OCI-LY7 (cell line): ENCODE measurements at regions not wholly inside any gene's neighbourhood (a gene's known extent, or its start where the extent isn't known, plus 50 kb on each side); places are given as distances from the start of the nearest gene placed in this dataset.

Experiments
- BruUV-seq: library from RNA; stranded (reverse); fragments of 400-500 nt; replicated peaks from 2 replicates; lab custom pipeline; 2021; lab: Mats Ljungman, UMichigan
- CTCF ChIA-PET: fragments of 300-600 bp; sonication (Branson Sonifier 250); formaldehyde crosslinking; loops from one replicate; lab custom pipeline; 2022; ENCODE audit warnings: antibody characterized with exemption; ENCODE audit not compliant: unreplicated experiment; lab: Charles Lee
- POLR2A ChIA-PET: fragments of 300-600 bp; sonication (Branson Sonifier 250); formaldehyde crosslinking; loops from one replicate; lab custom pipeline; 2022; ENCODE audit warnings: antibody characterized with exemption; lab: Charles Lee
- DNase-seq: peaks from one replicate; pipeline ENCODE4 v3.0.0-alpha.2; 2015; ENCODE audit warnings: low spot score
- H2AFZ ChIP-seq: fragments of 200-600 bp; sonication (generic), shearing (Covaris generic); 2 replicates; pipeline ENCODE4 v1.6.1; 2014; ENCODE audit warnings: mild to moderate bottlenecking, antibody characterized with exemption, low read length, moderate library complexity
- H3K27ac ChIP-seq: fragments of 200-600 bp; sonication (generic); 2 replicates; pipeline ENCODE4 v1.5.1; 2014; ENCODE audit warnings: mixed run types, low read depth, mild to moderate bottlenecking, moderate library complexity, low read length, inconsistent platforms; ENCODE audit not compliant: poor library complexity, severe bottlenecking
- H3K36me3 ChIP-seq: fragments of 200-600 bp; sonication (generic); 2 replicates; pipeline ENCODE4 v1.6.1; 2014; ENCODE audit warnings: mild to moderate bottlenecking, antibody characterized with exemption, low read length, moderate library complexity, mixed read lengths; ENCODE audit not compliant: insufficient read depth
- H3K4me1 ChIP-seq: fragments of 200-600 bp; sonication (generic); 2 replicates; pipeline ENCODE4 v1.5.1; 2014; ENCODE audit warnings: mild to moderate bottlenecking, low read length; ENCODE audit not compliant: insufficient read depth, poor library complexity, severe bottlenecking
- H3K4me2 ChIP-seq: fragments of 200-600 bp; sonication (generic); 2 replicates; pipeline ENCODE4 v1.6.1; 2014; ENCODE audit warnings: mild to moderate bottlenecking, low read length
- H3K4me3 ChIP-seq: fragments of 200-600 bp; sonication (generic); 2 replicates; pipeline ENCODE4 v1.5.1; 2014; ENCODE audit warnings: mild to moderate bottlenecking, low read depth, low read length; ENCODE audit not compliant: poor library complexity, severe bottlenecking
- H3K79me2 ChIP-seq: fragments of 200-600 bp; sonication (generic); 2 replicates; pipeline ENCODE4 v1.6.1; 2016; ENCODE audit warnings: low read depth, mild to moderate bottlenecking, low read length, moderate library complexity, mixed read lengths; ENCODE audit not compliant: insufficient read depth
- H3K9me2 ChIP-seq: fragments of 200-600 bp; sonication (generic); 2 replicates; pipeline ENCODE4 v1.6.1; 2016; ENCODE audit warnings: mild to moderate bottlenecking, low read length, mixed read lengths; ENCODE audit not compliant: insufficient read depth
- H3K9me3 ChIP-seq: fragments of 200-600 bp; sonication (generic); 2 replicates; pipeline ENCODE4 v1.6.1; 2014; ENCODE audit warnings: mild to moderate bottlenecking, mixed run types, low read length, mixed read lengths
- H4K20me1 ChIP-seq: fragments of 200-600 bp; sonication (generic); 2 replicates; pipeline ENCODE4 v1.6.1; 2014; ENCODE audit warnings: mild to moderate bottlenecking, antibody characterized with exemption, low read length, moderate library complexity, mixed read lengths; ENCODE audit not compliant: insufficient read depth
- EZH2phosphoT487 ChIP-seq: fragments of 200-600 bp; sonication (generic); IDR thresholded peaks from 2 replicates; pipeline ENCODE4 v1.6.1; 2018; ENCODE audit warnings: low read depth, borderline replicate concordance, mild to moderate bottlenecking, mixed run types, antibody characterized with exemption, low read length, moderate library complexity, mixed read lengths
- intact Hi-C: fragments of 100-400 bp; cut with micrococcal nuclease; formaldehyde crosslinking; loops from one replicate; pipeline ENCODE4 v1.10.0; 2022; ENCODE audit not compliant: unreplicated experiment
- TF ChIP-seq, protein P1 (sequence below): fragments of 200-600 bp; sonication (generic); conservative IDR thresholded peaks from 2 replicates; pipeline ENCODE4 v1.5.1; 2014; ENCODE audit warnings: mild to moderate bottlenecking, antibody characterized with exemption, low read length, moderate library complexity, mixed read lengths

DNA sequence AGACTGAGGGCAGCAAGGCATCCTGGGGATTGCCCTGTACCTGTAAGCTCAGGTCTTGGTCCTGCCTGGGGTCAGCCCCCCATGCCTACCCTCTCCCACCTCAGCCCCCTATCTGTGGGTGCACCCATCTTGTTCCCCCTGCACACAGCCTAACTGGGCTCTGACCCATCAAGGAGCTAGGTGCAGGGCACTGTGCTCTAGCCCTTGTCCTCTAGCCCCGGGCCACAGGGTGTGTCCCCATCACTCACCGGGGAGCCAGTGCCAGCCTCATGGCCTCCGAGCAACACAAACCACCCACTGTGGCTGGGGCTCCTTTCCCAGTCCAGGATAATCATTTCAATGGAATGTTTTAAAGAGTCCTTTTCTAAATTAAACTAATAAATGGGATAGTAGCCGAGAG, 293.9 kb upstream of the PLET1 start:
- intact Hi-C loops: loop anchor here (2.0 kb wide), 1 partner anchor 336 kb away; no protein-coding TSS in a partner anchor
- no TSS peak for BruUV-seq
- H4K20me1 ChIP-seq: no peaks in the 10 kb centered on the region
- H3K27ac ChIP-seq: no peak overlapping the region
- no peaks in the 10 kb centered on the region for H3K4me1 ChIP-seq
- ChIA-PET POLR2A (no interaction called here), CTCF (no interaction called here)
- DNase-seq: no peak
- no peak for TF ChIP-seq EZH2phosphoT487
- TF ChIP-seq, protein P1, sequence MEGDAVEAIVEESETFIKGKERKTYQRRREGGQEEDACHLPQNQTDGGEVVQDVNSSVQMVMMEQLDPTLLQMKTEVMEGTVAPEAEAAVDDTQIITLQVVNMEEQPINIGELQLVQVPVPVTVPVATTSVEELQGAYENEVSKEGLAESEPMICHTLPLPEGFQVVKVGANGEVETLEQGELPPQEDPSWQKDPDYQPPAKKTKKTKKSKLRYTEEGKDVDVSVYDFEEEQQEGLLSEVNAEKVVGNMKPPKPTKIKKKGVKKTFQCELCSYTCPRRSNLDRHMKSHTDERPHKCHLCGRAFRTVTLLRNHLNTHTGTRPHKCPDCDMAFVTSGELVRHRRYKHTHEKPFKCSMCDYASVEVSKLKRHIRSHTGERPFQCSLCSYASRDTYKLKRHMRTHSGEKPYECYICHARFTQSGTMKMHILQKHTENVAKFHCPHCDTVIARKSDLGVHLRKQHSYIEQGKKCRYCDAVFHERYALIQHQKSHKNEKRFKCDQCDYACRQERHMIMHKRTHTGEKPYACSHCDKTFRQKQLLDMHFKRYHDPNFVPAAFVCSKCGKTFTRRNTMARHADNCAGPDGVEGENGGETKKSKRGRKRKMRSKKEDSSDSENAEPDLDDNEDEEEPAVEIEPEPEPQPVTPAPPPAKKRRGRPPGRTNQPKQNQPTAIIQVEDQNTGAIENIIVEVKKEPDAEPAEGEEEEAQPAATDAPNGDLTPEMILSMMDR: no peak
- H3K4me3 ChIP-seq: no peak overlapping the region
- no peaks in the 10 kb centered on the region for H3K79me2 ChIP-seq
- H2AFZ ChIP-seq: no peak overlapping the region
- no peak overlapping the region for H3K4me2 ChIP-seq
- no peaks in the 10 kb centered on the region for H3K9me2 ChIP-seq
- no peaks in the 10 kb centered on the region for H3K9me3 ChIP-seq
- no peaks in the 10 kb centered on the region for H3K36me3 ChIP-seq

DNA sequence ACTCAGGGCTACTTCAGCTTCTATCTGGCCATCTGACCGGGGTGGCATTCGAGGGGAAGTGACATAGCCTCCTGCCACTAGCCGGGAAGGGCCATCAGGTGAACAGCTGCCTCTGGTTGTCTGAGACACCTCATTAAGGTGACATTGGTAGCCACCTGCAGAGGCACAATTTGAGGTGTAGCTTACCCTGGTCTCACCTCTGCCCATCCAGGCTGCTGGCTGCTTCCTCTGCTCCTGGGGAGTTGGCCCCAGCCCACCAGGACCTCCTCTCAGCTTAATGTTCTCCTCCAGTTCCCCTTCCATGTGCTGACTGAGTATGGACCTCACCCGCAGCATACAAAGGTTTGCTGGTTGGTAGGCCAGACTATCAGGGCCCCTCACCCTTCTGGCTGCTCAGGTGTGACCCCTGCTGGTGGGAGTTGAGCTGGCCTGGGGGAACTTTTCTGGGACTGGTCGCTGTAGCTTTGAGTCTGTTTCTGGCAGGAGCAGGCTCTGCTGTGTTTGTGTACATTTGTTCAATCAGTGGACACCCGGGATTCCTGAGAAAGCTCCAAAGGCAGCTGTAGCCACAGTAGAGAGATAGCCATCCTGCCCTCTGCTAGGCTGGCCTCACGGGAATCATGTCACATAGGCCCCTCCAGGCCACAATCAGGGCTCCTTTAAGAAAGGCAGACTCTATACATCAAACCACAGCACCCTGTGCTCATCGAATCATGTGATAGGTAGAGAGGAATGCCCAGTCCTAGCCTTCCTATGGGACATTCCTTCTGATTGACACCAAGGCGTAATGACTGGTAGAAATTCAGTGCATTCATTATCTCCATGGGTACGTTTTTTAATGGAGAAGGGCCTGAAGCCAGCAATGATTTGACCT, 295.1 kb upstream of the PLET1 start:
- no peak overlapping the region for H3K27ac ChIP-seq
- no peak overlapping the region for H3K4me3 ChIP-seq
- POLR2A ChIA-PET: interaction anchor here (0.6 to 1.0 kb wide), 3 partner anchors 10 to 25 kb away, joined by 3 read pairs; no protein-coding TSS in a partner anchor
- H3K79me2 ChIP-seq: no peaks in the 10 kb centered on the region
- H2AFZ ChIP-seq: no peak overlapping the region
- no peaks in the 10 kb centered on the region for H4K20me1 ChIP-seq
- peak; percentile 36 for DNase-seq
- H3K36me3 ChIP-seq: no peaks in the 10 kb centered on the region
- intact Hi-C loops: loop anchor here (1.0 to 2.0 kb wide), 2 partner anchors 265 to 337 kb away; no protein-coding TSS in a partner anchor
- TF ChIP-seq, protein P1: peak; percentile 84
- TF ChIP-seq EZH2phosphoT487: no peak
- CTCF ChIA-PET: interaction anchor here (0.9 to 1.2 kb wide), 2 partner anchors 334 to 336 kb away, joined by 3 to 5 read pairs; no protein-coding TSS in a partner anchor
- BruUV-seq: no TSS peak
- no peaks in the 10 kb centered on the region for H3K9me3 ChIP-seq
- no peak overlapping the region for H3K4me2 ChIP-seq
- no peaks in the 10 kb centered on the region for H3K4me1 ChIP-seq
- no peaks in the 10 kb centered on the region for H3K9me2 ChIP-seq

DNA sequence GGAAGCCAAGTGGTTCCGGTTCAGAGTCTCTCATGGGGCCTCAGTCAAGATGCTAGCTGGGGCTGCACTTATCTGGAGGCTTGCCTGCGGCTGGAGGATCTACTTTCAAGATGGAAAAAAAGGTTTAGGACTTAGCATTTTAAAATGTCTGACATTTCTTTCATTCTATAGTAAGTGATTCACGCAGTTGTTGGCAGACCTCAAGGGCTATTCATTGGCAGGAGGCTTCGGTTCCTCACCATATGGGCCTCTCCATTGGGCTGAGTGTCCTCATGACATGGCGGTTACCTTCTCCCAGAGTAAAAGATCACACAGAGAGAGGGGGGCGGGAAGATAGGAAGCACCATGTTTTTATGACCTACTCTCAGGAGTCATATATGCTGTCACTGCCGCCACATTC, 298.0 kb upstream of the PLET1 start:
- intact Hi-C loops: no loop called here
- CTCF ChIA-PET: no interaction called here
- Histone ChIP-seq H4K20me1 (no peaks in the 10 kb centered on the region), H3K4me2 (no peak overlapping the region), H3K4me3 (no peak overlapping the region), H3K36me3 (no peaks in the 10 kb centered on the region), H3K4me1 (no peaks in the 10 kb centered on the region), H3K9me2 (no peaks in the 10 kb centered on the region), H2AFZ (no peak overlapping the region), H3K9me3 (no peaks in the 10 kb centered on the region), H3K79me2 (no peaks in the 10 kb centered on the region), H3K27ac (no peak overlapping the region)
- POLR2A ChIA-PET: no interaction called here
- no peak for DNase-seq
- no TSS peak for BruUV-seq
- no peak for TF ChIP-seq EZH2phosphoT487
- TF ChIP-seq, protein P1: no peak
